ENCODE measurements at regions not wholly inside any gene's neighbourhood (a gene's known extent, or its start where the extent isn't known, plus 50 kb on each side); places are given as distances from the start of the nearest gene placed in this dataset.

GRCh38 chr18:39419315-39419714 is 1853.7 kb upstream of the CELF4 start:
- no peaks in the 10 kb centered on the region for H3K9me3 ChIP-seq
- no peaks in the 10 kb centered on the region for H3K36me3 ChIP-seq (ENCODE audit: control insufficient read depth, insufficient read depth, low read length)
- no peak for DNase-seq
- Mint-ChIP-seq H3K27ac (ENCODE audit: unreplicated experiment) (no peak overlapping the region), H3K27me3 (ENCODE audit: insufficient read depth, unreplicated experiment) (no peaks in the 10 kb centered on the region), H3K4me3 (ENCODE audit: unreplicated experiment) (no peak overlapping the region), H3K4me1 (ENCODE audit: low read depth, unreplicated experiment) (no peaks in the 10 kb centered on the region), H3K9me3 (ENCODE audit: unreplicated experiment) (no peaks in the 10 kb centered on the region), H3K36me3 (ENCODE audit: insufficient read depth, unreplicated experiment) (no peaks in the 10 kb centered on the region)
- intact Hi-C loops (cut with micrococcal nuclease; ENCODE audit: unreplicated experiment) = no loop called here
- no peak overlapping the region for H3K4me3 ChIP-seq (ENCODE audit: low read depth, low read length)
- ChIA-PET CTCF (no interaction called here), POLR2A (no interaction called here)
- no peak for TF ChIP-seq CTCF (IDR thresholded peaks at IDR 0.05; ENCODE audit: insufficient read depth in 1 of 2, low read depth in 1 of 2, low read length in 1 of 2, severe bottlenecking in 1 of 2, unreplicated experiment in 1 of 2)
- H3K4me1 ChIP-seq = no peaks in the 10 kb centered on the region
- H3K27me3 ChIP-seq (replicated peaks; ENCODE audit: control insufficient read depth, insufficient read depth, low read length) = no peaks in the 10 kb centered on the region
- BruUV-seq (replicated peaks) = no TSS peak

- H3K27ac Mint-ChIP-seq (ENCODE audit: unreplicated experiment) = no peak overlapping the region
- no peak overlapping the region for H3K4me3 ChIP-seq (ENCODE audit: low read depth, low read length)
- H3K4me3 Mint-ChIP-seq (ENCODE audit: unreplicated experiment) = no peak overlapping the region
- H3K27me3 Mint-ChIP-seq (ENCODE audit: insufficient read depth, unreplicated experiment) = no peaks in the 10 kb centered on the region
- H3K36me3 Mint-ChIP-seq (ENCODE audit: insufficient read depth, unreplicated experiment) = no peaks in the 10 kb centered on the region
- DNase-seq = no peak
- H3K36me3 ChIP-seq (ENCODE audit: control insufficient read depth, insufficient read depth, low read length) = no peaks in the 10 kb centered on the region
- no peak for TF ChIP-seq CTCF (IDR thresholded peaks at IDR 0.05; ENCODE audit: insufficient read depth in 1 of 2, low read depth in 1 of 2, low read length in 1 of 2, severe bottlenecking in 1 of 2, unreplicated experiment in 1 of 2)
- H3K4me1 Mint-ChIP-seq (ENCODE audit: low read depth, unreplicated experiment) = no peaks in the 10 kb centered on the region
- no TSS peak for BruUV-seq (replicated peaks)
- POLR2A ChIA-PET = no interaction called here
- no peaks in the 10 kb centered on the region for H3K4me1 ChIP-seq
- H3K9me3 ChIP-seq = no peaks in the 10 kb centered on the region
- intact Hi-C loops (cut with micrococcal nuclease; ENCODE audit: unreplicated experiment) = no loop called here
- CTCF ChIA-PET = no interaction called here
- H3K27me3 ChIP-seq (replicated peaks; ENCODE audit: control insufficient read depth, insufficient read depth, low read length) = no peaks in the 10 kb centered on the region
- H3K9me3 Mint-ChIP-seq (ENCODE audit: unreplicated experiment) = no peaks in the 10 kb centered on the region
Measured at GRCh38 chr18:39415471-39415870, 1849.9 kb upstream of the CELF4 start.

GRCh38 chr18:39414009-39414700 is 1848.6 kb upstream of the CELF4 start:
- POLR2A ChIA-PET = no interaction called here
- Histone ChIP-seq H3K36me3 (ENCODE audit: control insufficient read depth, insufficient read depth, low read length) (no peaks in the 10 kb centered on the region), H3K9me3 (no peaks in the 10 kb centered on the region), H3K27me3 (replicated peaks; ENCODE audit: control insufficient read depth, insufficient read depth, low read length) (no peaks in the 10 kb centered on the region), H3K4me3 (ENCODE audit: low read depth, low read length) (no peak overlapping the region), H3K4me1 (no peaks in the 10 kb centered on the region)
- Mint-ChIP-seq H3K4me3 (ENCODE audit: unreplicated experiment) (no peak overlapping the region), H3K27me3 (ENCODE audit: insufficient read depth, unreplicated experiment) (no peaks in the 10 kb centered on the region), H3K27ac (ENCODE audit: unreplicated experiment) (no peak overlapping the region), H3K36me3 (ENCODE audit: insufficient read depth, unreplicated experiment) (no peaks in the 10 kb centered on the region), H3K4me1 (ENCODE audit: low read depth, unreplicated experiment) (no peaks in the 10 kb centered on the region), H3K9me3 (ENCODE audit: unreplicated experiment) (no peaks in the 10 kb centered on the region)
- CTCF ChIA-PET = no interaction called here
- intact Hi-C loops (cut with micrococcal nuclease; ENCODE audit: unreplicated experiment) = no loop called here
- DNase-seq = no peak
- no peak for TF ChIP-seq CTCF (IDR thresholded peaks at IDR 0.05; ENCODE audit: insufficient read depth in 1 of 2, low read depth in 1 of 2, low read length in 1 of 2, severe bottlenecking in 1 of 2, unreplicated experiment in 1 of 2)
- no TSS peak for BruUV-seq (replicated peaks)

Data from Caco-2 (cell line).